Uterus (tissue), 3 donors: ENCODE measurements at regions not wholly inside any gene's neighbourhood (a gene's known extent, or its start where the extent isn't known, plus 50 kb on each side); places are given as distances from the start of the nearest gene placed in this dataset.

Experiments used
- DNase-seq, 2 donors: peaks; one replicate each; pipeline ENCODE4 v3.0.0-alpha.2; 2019 to 2020
- H3K27ac ChIP-seq, 2 donors: fragments of 200-600 bp; sonication (generic); 1 replicate in 1 of 2; 2 replicates in 1 of 2; pipeline ENCODE4 v1.5.1; 2016 to 2018
- H3K27me3 ChIP-seq, 2 donors: fragments of 200-600 bp; sonication (generic); one replicate each; pipeline ENCODE4 v1.5.1; 2018 to 2019; ENCODE audit warnings: control low read depth in 1 of 2
- H3K36me3 ChIP-seq, 2 donors: fragments of 200-600 bp; sonication (generic); one replicate each; pipeline ENCODE4 v1.5.1; 2019; ENCODE audit warnings: control low read depth in 1 of 2
- H3K4me1 ChIP-seq, 2 donors: fragments of 200-600 bp; sonication (generic); one replicate each; pipeline ENCODE4 v1.5.1; 2018 to 2019; ENCODE audit warnings: control low read depth in 1 of 2
- H3K4me3 ChIP-seq, 2 donors: fragments of 200-600 bp; sonication (generic); 1 replicate in 1 of 2; 2 replicates in 1 of 2; pipeline ENCODE4 v1.5.1; 2018 to 2019; ENCODE audit warnings: mild to moderate bottlenecking in 1 of 2
- H3K9me3 ChIP-seq, 2 donors: fragments of 200-600 bp; sonication (generic); one replicate each; pipeline ENCODE4 v1.5.1; 2019; ENCODE audit warnings: control low read depth in 1 of 2
- CTCF ChIP-seq, 4 experiments: fragments of 200-600 bp in 2 of 4; fragments of 450-650 bp in 2 of 4; sonication (generic) in 2 of 4; IDR thresholded peaks; one replicate each; pipeline ENCODE4 v1.5.1; 2016 to 2019; ENCODE audit warnings: antibody characterized with exemption in 4 of 4, mild to moderate bottlenecking in 2 of 4, moderate library complexity in 1 of 4
- POLR2A ChIP-seq, 2 donors: fragments of 450-650 bp; IDR thresholded peaks; one replicate each; pipeline ENCODE4 v1.6.1; 2016; ENCODE audit warnings: antibody characterized with exemption in 2 of 2, mild to moderate bottlenecking in 1 of 2, moderate library complexity in 1 of 2
- intact Hi-C: fragments of 100-400 bp; cut with DNase I; formaldehyde crosslinking; loops from one replicate; pipeline ENCODE4 v1.15.1; 2023; ENCODE audit warnings: low total_unique reads
- donor health status: DM: yes; HTN: yes; CAD: no.

DNA sequence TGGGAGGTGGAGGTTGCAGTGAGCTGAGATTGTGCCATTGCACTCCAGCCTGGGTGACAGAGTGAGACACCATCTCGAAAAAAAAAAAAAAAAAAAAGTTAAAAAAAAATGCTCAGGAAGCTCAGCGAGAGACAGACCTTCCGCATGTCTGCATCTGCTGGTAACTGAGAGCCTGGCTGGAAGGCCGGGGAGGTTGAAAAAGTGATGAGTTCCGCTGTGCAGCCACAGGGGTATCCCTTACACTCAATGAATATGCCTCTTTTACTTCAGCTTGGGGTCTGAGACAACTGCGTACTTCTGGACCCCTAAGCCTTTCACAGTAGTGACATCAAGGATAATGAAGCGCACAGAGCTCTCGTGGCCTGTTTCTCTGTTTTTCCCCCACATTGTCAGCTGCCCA is 179.9 kb upstream of the KLF4 start:
- DNase-seq, result no peak
- Histone ChIP-seq H3K27me3 (no peaks in the 10 kb centered on the region), H3K36me3 (no peaks in the 10 kb centered on the region), H3K4me3 (no peak overlapping the region), H3K4me1 (no peaks in the 10 kb centered on the region), H3K27ac (no peak overlapping the region), H3K9me3 (no peaks in the 10 kb centered on the region)
- intact Hi-C loops, result no loop called here
- TF ChIP-seq POLR2A (IDR thresholded peaks at IDR 0.05), result no peak
- TF ChIP-seq CTCF (IDR thresholded peaks at IDR 0.05), result no peak

GRCh38 chr9:107667231-107668070 is 177.9 kb upstream of the KLF4 start:
- Histone ChIP-seq H3K4me1 (no peaks in the 10 kb centered on the region), H3K36me3 (no peaks in the 10 kb centered on the region), H3K27me3 (no peaks in the 10 kb centered on the region), H3K4me3 (no peak overlapping the region), H3K9me3 (no peaks in the 10 kb centered on the region), H3K27ac (peak overlapping the region; percentile 21 to 54)
- TF ChIP-seq CTCF (IDR thresholded peaks at IDR 0.05) (no peak), POLR2A (IDR thresholded peaks at IDR 0.05) (no peak)
- peak; percentile 22 to 23 for DNase-seq
- intact Hi-C loops, result no loop called here

- no peaks in the 10 kb centered on the region for H3K36me3 ChIP-seq
- no peak overlapping the region for H3K27ac ChIP-seq
- no peak overlapping the region for H3K4me3 ChIP-seq
- DNase-seq, result no peak
- no peaks in the 10 kb centered on the region for H3K27me3 ChIP-seq
- H3K9me3 ChIP-seq, result no peaks in the 10 kb centered on the region
- no peaks in the 10 kb centered on the region for H3K4me1 ChIP-seq
- intact Hi-C loops, result no loop called here
- TF ChIP-seq POLR2A (IDR thresholded peaks at IDR 0.05) (no peak), CTCF (IDR thresholded peaks at IDR 0.05) (no peak)
Measured at GRCh38 chr9:107665057-107665456, 175.5 kb upstream of the KLF4 start.

- Histone ChIP-seq H3K9me3 (no peaks in the 10 kb centered on the region), H3K27me3 (no peaks in the 10 kb centered on the region), H3K36me3 (no peaks in the 10 kb centered on the region), H3K4me1 (no peaks in the 10 kb centered on the region), H3K27ac (no peak overlapping the region), H3K4me3 (no peak overlapping the region)
- intact Hi-C loops, result no loop called here
- no peak for DNase-seq
- TF ChIP-seq CTCF (IDR thresholded peaks at IDR 0.05) (no peak), POLR2A (IDR thresholded peaks at IDR 0.05) (no peak)
Measured at GRCh38 chr9:107660976-107661375, 171.4 kb upstream of the KLF4 start.

GRCh38 chr9:107653263-107653821 is 163.8 kb upstream of the KLF4 start:
- no peaks in the 10 kb centered on the region for H3K4me1 ChIP-seq
- no peak overlapping the region for H3K4me3 ChIP-seq
- H3K36me3 ChIP-seq, result no peaks in the 10 kb centered on the region
- no peaks in the 10 kb centered on the region for H3K27me3 ChIP-seq
- H3K27ac ChIP-seq, result no peak overlapping the region
- DNase-seq, result no peak
- TF ChIP-seq CTCF (IDR thresholded peaks at IDR 0.05) (no peak), POLR2A (IDR thresholded peaks at IDR 0.05) (no peak)
- intact Hi-C loops, result no loop called here
- H3K9me3 ChIP-seq, result no peaks in the 10 kb centered on the region
